ENCODE measurements at regions not wholly inside any gene's neighbourhood (a gene's known extent, or its start where the extent isn't known, plus 50 kb on each side); places are given as distances from the start of the nearest gene placed in this dataset.
A peak's percentile ranks its signal among the peaks of the same experiment; 100 is the strongest.

DNA sequence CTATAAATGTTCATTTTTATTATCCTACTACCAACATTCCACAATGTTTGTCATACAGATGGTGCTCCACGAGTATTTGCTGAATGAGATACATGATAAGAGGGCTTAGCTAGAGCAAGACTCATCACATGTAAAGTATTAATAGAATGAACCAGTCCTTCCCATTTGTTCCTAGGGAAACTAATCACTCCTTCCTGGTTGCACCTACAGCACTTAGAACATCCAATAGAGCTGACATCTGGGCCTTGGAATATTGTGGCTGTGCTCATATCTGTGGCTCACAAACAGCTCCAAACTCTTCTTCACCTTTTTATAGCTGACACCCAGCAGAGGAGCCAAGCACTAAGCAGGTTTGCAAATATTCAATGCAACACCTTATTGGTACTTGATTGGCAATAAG, 91.9 kb upstream of the C1GALT1 start:
- in situ Hi-C loops (cut with HindIII; ENCODE audit: low sequenced_read_pairs): loop anchor here (10.0 kb wide), 1 partner anchor 56 kb away; no protein-coding TSS in a partner anchor
- no peak for DNase-seq (ENCODE audit: low read depth)
- H3K4me3 ChIP-seq (ENCODE audit: low read depth, low read length): no peak overlapping the region
- TF ChIP-seq, protein P1, sequence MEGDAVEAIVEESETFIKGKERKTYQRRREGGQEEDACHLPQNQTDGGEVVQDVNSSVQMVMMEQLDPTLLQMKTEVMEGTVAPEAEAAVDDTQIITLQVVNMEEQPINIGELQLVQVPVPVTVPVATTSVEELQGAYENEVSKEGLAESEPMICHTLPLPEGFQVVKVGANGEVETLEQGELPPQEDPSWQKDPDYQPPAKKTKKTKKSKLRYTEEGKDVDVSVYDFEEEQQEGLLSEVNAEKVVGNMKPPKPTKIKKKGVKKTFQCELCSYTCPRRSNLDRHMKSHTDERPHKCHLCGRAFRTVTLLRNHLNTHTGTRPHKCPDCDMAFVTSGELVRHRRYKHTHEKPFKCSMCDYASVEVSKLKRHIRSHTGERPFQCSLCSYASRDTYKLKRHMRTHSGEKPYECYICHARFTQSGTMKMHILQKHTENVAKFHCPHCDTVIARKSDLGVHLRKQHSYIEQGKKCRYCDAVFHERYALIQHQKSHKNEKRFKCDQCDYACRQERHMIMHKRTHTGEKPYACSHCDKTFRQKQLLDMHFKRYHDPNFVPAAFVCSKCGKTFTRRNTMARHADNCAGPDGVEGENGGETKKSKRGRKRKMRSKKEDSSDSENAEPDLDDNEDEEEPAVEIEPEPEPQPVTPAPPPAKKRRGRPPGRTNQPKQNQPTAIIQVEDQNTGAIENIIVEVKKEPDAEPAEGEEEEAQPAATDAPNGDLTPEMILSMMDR (IDR thresholded peaks at IDR 0.05; ENCODE audit: low read depth, low read length, missing control alignments): no peak

DNA sequence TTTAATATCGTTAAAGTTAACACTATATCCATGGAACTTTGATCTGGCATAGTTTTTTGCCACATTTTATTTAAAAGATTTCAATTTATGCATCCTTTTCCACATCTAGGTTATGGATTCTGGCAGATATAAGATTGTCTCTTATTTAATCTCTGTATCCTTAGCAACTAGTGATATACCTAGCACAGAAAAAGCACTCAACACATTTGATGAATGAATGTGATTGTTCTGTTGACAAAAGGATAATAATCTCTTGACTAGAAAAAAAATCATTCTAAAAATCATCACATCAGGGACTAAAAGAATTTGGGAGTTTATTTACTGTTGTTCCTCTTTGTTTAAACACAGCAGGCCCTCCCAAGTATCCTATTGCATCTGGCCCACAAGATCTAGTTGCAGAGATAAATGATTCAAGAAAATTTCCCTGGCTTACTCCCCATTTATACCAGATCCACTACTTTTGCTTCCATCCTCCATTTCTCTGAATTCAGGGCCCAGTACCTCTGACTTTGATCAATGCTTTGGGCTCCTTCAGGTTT, 84.0 kb upstream of the C1GALT1 start:
- in situ Hi-C loops (cut with HindIII; ENCODE audit: low sequenced_read_pairs): loop anchor here (10.0 kb wide), 1 partner anchor 64 kb away; no protein-coding TSS in a partner anchor

DNA sequence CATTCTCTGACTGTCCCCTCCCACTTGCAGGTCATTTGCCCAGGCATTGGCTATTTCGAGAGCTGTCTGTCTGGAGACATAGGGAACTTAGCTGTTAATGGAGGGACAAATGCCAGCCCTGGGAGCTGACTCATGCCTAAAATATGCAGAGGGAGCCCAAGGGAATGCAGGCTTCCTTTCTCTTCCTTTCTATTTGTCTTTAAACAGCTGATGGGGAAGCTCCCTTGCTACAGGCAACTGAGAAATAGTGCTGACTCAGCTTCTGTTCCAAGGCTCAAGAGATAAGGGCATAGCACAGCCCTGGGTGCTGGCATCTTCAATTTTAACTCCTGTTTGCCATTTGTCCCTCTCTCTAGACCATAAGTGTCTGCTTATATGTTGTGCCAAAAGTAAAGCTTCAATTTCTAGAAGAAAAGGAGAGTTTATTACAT, 82.7 kb upstream of the C1GALT1 start:
- TF ChIP-seq, protein P1 (IDR thresholded peaks at IDR 0.05; ENCODE audit: low read depth, low read length, missing control alignments): no peak
- in situ Hi-C loops (cut with HindIII; ENCODE audit: low sequenced_read_pairs): loop anchor here (10.0 kb wide), 1 partner anchor 65 kb away; no protein-coding TSS in a partner anchor
- DNase-seq (ENCODE audit: low read depth): peak; percentile 90
- H3K4me3 ChIP-seq (ENCODE audit: low read depth, low read length): no peak overlapping the region

More for the DNA sequence above, 84.0 kb upstream of the C1GALT1 start:
- TF ChIP-seq, protein P1 (IDR thresholded peaks at IDR 0.05; ENCODE audit: low read depth, low read length, missing control alignments): no peak
- H3K4me3 ChIP-seq (ENCODE audit: low read depth, low read length): no peak overlapping the region
- DNase-seq (ENCODE audit: low read depth): no peak

DNA sequence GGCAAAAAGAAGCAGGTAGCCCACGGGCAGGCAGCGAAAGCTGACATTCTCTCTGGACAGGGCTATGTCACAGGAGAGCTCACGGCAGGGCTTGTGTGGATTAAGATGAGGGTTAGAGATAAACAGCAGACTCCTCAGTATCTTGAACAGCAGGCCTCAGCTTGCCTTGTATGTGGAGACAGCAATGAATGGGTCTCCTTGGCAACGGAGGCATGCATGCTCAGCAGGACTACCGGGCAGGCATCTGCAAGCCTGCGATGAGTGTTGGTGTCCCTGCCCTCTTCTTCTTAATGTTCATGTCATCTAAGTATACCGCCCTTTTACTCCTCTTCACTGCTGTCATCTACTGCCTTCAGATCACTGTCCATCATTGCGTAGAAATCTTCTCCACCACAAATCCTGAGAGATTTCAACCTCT, 81.9 kb upstream of the C1GALT1 start:
- in situ Hi-C loops (cut with HindIII; ENCODE audit: low sequenced_read_pairs): no loop called here

DNA sequence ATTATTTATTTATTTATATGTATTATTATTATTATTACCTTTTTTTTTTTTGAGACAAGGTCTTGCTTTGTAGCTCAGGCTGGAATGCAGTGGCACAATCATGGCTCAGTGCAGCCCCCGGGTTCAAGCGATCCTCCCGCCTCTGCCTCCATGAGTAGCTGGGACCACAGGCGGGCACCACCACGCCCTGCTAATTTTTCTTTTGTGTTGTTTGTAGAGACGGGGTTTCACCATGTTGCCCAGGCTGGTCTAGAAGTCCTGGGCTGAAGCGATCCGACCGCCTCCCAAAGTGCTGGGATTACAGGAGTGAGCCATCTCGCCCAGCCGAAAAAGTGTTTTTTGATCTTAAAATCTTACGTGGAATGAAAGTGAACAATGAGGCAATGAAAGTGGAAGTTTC, 79.4 kb upstream of the C1GALT1 start:
- no peak for DNase-seq (ENCODE audit: low read depth)
- H3K4me3 ChIP-seq (ENCODE audit: low read depth, low read length): no peak overlapping the region
- in situ Hi-C loops (cut with HindIII; ENCODE audit: low sequenced_read_pairs): no loop called here
- TF ChIP-seq, protein P1 (IDR thresholded peaks at IDR 0.05; ENCODE audit: low read depth, low read length, missing control alignments): no peak

More for the DNA sequence above, 81.9 kb upstream of the C1GALT1 start:
- TF ChIP-seq, protein P1 (IDR thresholded peaks at IDR 0.05; ENCODE audit: low read depth, low read length, missing control alignments): no peak
- no peak for DNase-seq (ENCODE audit: low read depth)
- no peak overlapping the region for H3K4me3 ChIP-seq (ENCODE audit: low read depth, low read length)

DNA sequence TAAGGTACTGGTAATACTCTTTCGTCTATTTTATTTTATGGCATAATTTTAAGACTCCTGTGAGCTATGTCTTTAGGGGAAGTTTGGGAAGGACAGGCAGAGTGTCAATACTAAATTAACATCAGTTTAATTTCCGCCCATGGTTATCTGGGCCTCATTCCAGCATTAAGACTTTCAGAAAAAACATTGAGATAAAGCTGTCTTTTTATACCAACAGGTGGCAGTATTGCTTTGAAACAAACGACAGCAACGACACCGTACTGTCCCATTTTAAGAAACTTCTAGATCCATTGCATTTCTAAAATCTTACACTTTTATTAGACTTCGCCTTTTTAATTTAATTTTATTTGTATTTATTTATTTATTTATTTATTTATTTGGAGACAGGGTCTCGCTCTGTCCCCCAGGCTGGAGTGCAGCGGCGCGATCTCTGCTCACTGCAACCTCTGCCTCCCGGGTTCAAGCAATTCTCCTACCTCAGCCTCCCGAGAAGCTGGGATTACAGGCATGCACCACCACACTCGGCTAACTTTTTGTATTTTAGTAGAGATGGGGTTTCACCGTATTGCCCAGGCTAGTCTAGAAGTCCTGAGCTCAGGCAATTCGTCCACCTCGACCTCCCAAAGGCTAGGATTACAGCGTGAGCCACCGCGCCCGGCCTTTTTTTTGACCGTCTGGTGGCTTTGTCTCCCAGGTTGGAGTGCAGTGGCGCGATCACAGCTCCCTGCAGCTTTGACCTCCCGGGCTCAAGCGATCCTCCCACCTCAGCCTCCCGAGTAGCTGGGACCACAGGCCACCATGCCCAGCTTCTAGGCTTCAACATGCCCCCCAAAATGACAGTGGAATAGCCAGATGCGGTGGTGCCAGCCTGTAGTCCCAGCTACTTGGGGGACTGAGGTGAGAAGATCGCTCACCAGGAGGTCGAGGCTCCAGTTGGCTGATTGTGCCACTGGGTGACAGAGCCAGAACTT, 78.7 kb upstream of the C1GALT1 start:
- H3K4me3 ChIP-seq (ENCODE audit: low read depth, low read length): no peak overlapping the region
- TF ChIP-seq, protein P1 (IDR thresholded peaks at IDR 0.05; ENCODE audit: low read depth, low read length, missing control alignments): peak; percentile 59
- peak; percentile 73 for DNase-seq (ENCODE audit: low read depth)
- in situ Hi-C loops (cut with HindIII; ENCODE audit: low sequenced_read_pairs): no loop called here

Measured in astrocyte of the cerebellum (primary cell).